HFFc6 (cell line): ENCODE measurements at regions not wholly inside any gene's neighbourhood (a gene's known extent, or its start where the extent isn't known, plus 50 kb on each side); places are given as distances from the start of the nearest gene placed in this dataset.

Experiments used
- DNase-seq: peaks from one replicate; pipeline ENCODE4 v3.0.0-alpha.2; 2018
- H3K27ac Mint-ChIP-seq: 2 replicates; pipeline ENCODE4 v1.8.0; 2020; ENCODE audit warnings: mild to moderate bottlenecking, mixed read lengths
- H3K27me3 Mint-ChIP-seq: 2 replicates; pipeline ENCODE4 v1.8.0; 2021; ENCODE audit warnings: mild to moderate bottlenecking, moderate library complexity, mixed read lengths; ENCODE audit not compliant: insufficient read depth
- H3K36me3 Mint-ChIP-seq: 2 replicates; pipeline ENCODE4 v1.8.0; 2021; ENCODE audit warnings: low read depth, mixed read lengths
- H3K4me1 Mint-ChIP-seq: 2 replicates; pipeline ENCODE4 v1.8.0; 2020; ENCODE audit warnings: low read depth, mixed read lengths
- H3K4me3 Mint-ChIP-seq: 2 replicates; pipeline ENCODE4 v1.8.0; 2020; ENCODE audit warnings: mild to moderate bottlenecking, moderate library complexity, mixed read lengths
- H3K9me3 Mint-ChIP-seq: 2 replicates; pipeline ENCODE4 v1.8.0; 2020; ENCODE audit warnings: mild to moderate bottlenecking, mixed read lengths
- TF ChIP-seq, protein P1 (sequence below): fragments of 200-600 bp; sonication (generic); IDR thresholded peaks from 2 replicates; pipeline ENCODE4 v1.5.0; 2021; ENCODE audit warnings: antibody characterized with exemption, mild to moderate bottlenecking

DNA sequence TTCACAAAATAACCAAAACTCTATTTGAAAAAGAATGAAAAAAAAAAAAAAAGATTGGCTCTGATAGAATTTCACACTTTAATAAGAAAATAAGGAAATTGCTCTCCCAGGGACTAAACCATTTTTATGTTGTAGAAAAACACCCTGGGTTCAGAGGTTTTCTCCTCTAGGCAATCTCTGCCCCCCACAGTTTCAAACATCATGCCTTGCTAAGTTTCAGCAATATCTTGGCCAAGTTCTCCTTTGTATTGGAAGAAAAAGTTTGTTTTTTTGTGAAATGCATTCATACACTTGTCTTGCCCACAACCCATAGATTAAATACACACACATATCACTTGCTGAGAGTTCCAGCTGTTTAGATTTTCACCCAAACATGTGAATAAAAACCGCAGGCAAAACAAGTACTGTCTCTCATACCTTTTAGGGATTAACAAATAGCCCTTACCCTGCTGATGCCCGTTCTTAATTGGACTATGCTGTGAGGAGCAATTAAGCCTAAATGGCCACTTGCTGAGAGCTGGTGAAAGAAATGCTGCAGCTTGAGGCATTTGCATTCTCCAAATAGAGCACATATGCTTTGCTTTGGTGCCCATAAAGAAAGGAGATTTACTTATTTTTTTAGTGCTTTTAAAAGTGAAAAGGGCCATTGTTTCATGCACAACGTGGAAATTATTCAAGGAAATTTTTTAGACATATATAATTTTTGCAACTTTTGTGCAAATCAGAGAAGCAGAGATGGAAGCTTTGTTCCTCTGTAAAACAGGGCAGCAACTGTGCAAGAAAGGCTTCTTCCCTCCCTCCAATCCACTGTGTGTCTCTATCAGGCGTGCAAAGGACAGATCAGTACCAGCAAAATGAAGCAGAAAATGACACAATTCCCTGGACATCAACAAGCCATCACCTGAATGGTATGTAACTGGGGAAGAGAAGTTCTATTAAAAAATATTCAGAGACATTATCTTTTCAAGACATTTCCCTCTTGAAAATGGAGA is 262.4 kb upstream of the KIF2A start:
- Mint-ChIP-seq H3K4me1 (no peaks in the 10 kb centered on the region), H3K4me3 (no peak overlapping the region), H3K27me3 (no peaks in the 10 kb centered on the region), H3K27ac (no peak overlapping the region), H3K36me3 (no peaks in the 10 kb centered on the region), H3K9me3 (peaks cover 14% of the 10 kb centered on the region)
- no peak for DNase-seq
- TF ChIP-seq, protein P1, sequence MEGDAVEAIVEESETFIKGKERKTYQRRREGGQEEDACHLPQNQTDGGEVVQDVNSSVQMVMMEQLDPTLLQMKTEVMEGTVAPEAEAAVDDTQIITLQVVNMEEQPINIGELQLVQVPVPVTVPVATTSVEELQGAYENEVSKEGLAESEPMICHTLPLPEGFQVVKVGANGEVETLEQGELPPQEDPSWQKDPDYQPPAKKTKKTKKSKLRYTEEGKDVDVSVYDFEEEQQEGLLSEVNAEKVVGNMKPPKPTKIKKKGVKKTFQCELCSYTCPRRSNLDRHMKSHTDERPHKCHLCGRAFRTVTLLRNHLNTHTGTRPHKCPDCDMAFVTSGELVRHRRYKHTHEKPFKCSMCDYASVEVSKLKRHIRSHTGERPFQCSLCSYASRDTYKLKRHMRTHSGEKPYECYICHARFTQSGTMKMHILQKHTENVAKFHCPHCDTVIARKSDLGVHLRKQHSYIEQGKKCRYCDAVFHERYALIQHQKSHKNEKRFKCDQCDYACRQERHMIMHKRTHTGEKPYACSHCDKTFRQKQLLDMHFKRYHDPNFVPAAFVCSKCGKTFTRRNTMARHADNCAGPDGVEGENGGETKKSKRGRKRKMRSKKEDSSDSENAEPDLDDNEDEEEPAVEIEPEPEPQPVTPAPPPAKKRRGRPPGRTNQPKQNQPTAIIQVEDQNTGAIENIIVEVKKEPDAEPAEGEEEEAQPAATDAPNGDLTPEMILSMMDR, result no peak

DNA sequence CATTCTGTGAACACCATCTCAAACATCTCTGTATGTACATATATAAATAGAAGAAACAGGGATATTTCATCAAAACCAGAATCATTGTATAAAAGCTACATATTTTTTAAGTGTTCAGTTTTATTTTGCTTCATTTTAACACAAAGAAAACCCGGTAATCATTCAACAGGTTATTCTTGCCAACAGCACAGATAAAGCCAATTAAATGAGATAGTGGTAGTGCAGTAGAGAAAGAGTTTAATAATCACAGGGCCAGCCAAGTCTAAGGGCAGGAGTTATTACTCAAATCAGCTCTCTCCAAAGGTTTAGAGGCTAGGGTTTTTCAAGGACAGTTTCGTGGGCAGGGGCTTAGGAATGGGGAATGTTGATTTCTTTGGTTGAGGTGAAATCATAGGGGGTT is 261.0 kb upstream of the KIF2A start:
- Mint-ChIP-seq H3K27ac (no peak overlapping the region), H3K27me3 (no peaks in the 10 kb centered on the region)

GRCh38 chr5:62046191-62046590 is 259.8 kb upstream of the KIF2A start:
- TF ChIP-seq, protein P1, result no peak
- Mint-ChIP-seq H3K27me3 (no peaks in the 10 kb centered on the region), H3K4me3 (no peak overlapping the region), H3K4me1 (no peaks in the 10 kb centered on the region), H3K27ac (no peak overlapping the region), H3K9me3 (peaks cover 17% of the 10 kb centered on the region), H3K36me3 (no peaks in the 10 kb centered on the region)
- no peak for DNase-seq

More for the DNA sequence above, 261.0 kb upstream of the KIF2A start:
- H3K9me3 Mint-ChIP-seq, result peaks cover 14% of the 10 kb centered on the region
- no peaks in the 10 kb centered on the region for H3K36me3 Mint-ChIP-seq
- no peak overlapping the region for H3K4me3 Mint-ChIP-seq
- no peak for DNase-seq
- TF ChIP-seq, protein P1, result no peak
- no peaks in the 10 kb centered on the region for H3K4me1 Mint-ChIP-seq

GRCh38 chr5:62051747-62052146 is 254.3 kb upstream of the KIF2A start:
- Mint-ChIP-seq H3K27me3 (no peaks in the 10 kb centered on the region), H3K36me3 (no peaks in the 10 kb centered on the region), H3K9me3 (peaks cover 9% of the 10 kb centered on the region), H3K4me3 (no peak overlapping the region), H3K27ac (no peak overlapping the region), H3K4me1 (no peaks in the 10 kb centered on the region)
- TF ChIP-seq, protein P1, result no peak
- DNase-seq, result no peak

GRCh38 chr5:62059960-62060359 is 246.0 kb upstream of the KIF2A start:
- Mint-ChIP-seq H3K36me3 (no peaks in the 10 kb centered on the region), H3K4me3 (no peak overlapping the region), H3K27ac (no peak overlapping the region), H3K4me1 (no peaks in the 10 kb centered on the region), H3K9me3 (no peaks in the 10 kb centered on the region; the same call in 1 of the 2 replicates), H3K27me3 (peaks cover 9% of the 10 kb centered on the region; the same call in 1 of the 2 replicates)
- TF ChIP-seq, protein P1, result no peak
- DNase-seq, result no peak
